SK-MEL-5 (cell line): ENCODE measurements at regions not wholly inside any gene's neighbourhood (a gene's known extent, or its start where the extent isn't known, plus 50 kb on each side); places are given as distances from the start of the nearest gene placed in this dataset.

Experiments used
- DNase-seq: peaks from one replicate; pipeline ENCODE4 v3.0.0-alpha.2; 2016; ENCODE audit warnings: low read depth, low spot score
- in situ Hi-C: cut with HindIII; loops from 2 replicates; pipeline ENCODE4 v1.10.0; 2016; ENCODE audit warnings: low sequenced_read_pairs, high pct_unique_total_duplicates, low pct_unique_long_range_greater_than_20kb

- no peak for DNase-seq
- in situ Hi-C loops = no loop called here
Observed at GRCh38 chr2:4455486-4456155, 752.2 kb downstream of the DCDC2C start.

- no peak for DNase-seq
- in situ Hi-C loops = no loop called here
Observed at GRCh38 chr2:4464634-4465266, 761.4 kb downstream of the DCDC2C start.

DNA sequence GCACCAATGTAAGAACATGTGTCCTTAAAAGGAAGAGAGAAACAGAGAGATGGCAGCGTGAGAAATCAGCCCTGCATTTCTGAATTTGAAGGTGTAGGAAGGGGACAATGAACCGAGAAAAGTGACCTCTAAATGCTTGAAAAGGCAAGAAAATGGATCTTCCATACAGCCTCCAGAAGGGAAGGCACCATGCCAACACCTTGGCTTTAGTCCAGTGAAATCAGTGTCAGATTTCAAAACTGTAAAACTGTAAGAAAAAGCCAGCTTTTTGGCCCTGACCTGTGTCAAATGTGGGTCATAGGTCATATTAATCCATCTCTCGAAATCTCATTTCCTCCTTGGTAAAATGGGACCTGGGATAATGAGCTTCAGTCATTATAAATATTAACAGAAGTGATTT, 762.3 kb downstream of the DCDC2C start:
- no peak for DNase-seq
- in situ Hi-C loops = no loop called here

DNA sequence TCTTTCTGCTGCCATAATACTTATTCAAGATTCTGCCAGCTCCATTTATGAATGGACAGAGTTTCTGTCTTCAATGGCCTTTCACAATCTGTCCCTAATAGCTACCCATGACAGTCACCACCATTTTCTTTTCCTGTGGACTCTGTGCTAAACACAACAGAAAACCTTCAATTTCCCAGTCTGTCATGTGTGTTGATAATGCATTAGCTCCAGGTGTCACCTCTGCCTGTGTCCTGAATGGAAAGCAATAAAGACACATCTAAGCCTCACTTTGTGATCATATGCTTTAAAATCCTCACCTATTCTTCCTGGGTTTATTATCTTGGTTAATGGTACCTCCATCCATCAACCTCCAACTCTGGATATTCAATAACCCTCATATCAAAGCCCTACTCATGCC, 772.2 kb downstream of the DCDC2C start:
- no peak for DNase-seq
- in situ Hi-C loops = no loop called here

DNA sequence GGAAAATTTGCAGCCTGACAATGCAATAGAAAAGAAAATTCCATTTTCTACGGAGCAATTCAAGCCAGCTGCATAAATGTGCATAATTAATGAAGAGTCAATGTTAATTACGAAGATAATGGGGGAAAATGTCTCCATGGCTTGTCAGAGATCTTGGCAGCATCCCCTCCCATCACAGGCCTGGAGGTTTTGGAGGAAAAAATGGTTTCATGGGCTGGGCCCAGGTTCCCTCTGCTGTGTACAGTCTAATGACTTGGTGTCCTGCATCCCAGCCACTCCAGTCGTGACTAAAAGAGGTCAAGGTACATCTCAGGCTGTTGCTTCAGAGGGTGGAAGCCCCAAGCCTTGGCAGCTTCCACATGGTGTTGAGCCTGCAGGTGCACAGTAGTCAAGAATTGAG, 779.7 kb downstream of the DCDC2C start:
- in situ Hi-C loops = no loop called here
- DNase-seq = no peak

DNA sequence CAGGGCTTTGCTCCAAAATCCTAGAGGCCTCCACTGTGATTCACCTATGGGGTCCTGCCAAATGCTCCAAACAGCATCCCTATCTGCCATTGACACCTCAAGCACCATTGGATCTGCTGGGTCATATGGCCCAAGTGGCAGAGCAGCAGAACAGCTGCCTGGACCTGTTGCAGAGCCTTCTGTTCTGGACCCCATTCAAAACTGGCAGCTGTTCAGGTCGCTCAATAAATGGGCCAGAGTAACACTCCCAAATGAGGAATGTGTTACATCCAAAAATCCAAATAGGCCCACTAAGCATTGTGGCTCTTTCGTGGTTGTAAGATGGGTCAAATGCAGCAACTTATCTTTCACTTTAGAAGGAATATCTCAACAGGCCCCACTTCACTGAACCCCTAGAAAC, 783.6 kb downstream of the DCDC2C start:
- no peak for DNase-seq

DNA sequence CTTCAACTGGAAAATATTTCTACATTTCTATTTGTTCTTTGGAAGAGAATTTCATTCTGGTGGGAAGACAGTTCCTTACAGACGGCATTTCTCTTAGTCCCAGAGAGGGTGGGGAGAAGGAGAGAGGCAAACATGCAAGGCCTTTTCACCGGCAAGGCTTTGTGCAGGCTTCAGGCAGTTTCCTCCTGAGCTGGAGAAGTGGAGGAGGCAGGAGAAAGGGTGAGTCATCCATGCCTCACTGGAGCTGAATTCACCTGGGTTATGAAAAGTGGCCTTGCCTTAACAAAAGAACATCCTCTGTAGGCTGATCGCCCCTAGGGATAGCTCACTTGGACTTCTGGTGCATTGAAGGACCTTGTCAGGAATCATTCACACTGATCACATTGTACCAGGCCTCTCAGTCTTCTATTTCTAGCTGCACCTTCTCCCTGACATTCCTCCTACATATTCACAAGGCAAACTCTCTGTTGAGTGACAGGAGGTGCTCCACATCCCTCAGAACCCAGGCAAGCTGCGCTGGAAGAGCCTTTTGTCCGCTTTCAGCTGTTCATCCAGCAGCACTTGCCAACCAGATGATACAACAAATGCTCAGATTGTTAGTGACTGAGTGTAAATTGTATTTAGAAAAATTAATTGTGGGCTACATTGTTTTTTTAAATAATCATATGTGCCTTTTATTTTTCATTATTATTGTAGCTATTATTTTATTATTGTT, 796.1 kb downstream of the DCDC2C start:
- in situ Hi-C loops = no loop called here
- DNase-seq = no peak

More for the DNA sequence above, 783.6 kb downstream of the DCDC2C start:
- in situ Hi-C loops = no loop called here

DNA sequence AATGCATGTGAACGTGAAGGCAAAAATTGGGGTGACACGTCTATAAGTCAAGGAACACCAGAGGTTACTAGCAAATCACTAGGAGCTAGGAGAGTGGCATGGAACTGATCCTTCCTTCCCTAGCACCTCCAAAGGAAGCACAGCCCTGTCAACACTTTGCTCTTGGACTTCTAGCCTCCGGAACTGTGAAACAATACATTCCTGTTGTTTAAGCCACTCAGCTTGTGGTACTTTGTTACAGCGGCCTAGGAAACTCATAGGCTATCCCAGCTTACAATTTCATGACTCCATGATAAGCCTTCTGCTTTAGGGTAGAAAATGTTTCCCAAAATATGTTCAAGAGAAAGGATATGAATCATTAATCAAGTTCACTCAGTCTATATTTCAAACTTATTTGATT, 798.1 kb downstream of the DCDC2C start:
- in situ Hi-C loops = no loop called here
- no peak for DNase-seq

DNA sequence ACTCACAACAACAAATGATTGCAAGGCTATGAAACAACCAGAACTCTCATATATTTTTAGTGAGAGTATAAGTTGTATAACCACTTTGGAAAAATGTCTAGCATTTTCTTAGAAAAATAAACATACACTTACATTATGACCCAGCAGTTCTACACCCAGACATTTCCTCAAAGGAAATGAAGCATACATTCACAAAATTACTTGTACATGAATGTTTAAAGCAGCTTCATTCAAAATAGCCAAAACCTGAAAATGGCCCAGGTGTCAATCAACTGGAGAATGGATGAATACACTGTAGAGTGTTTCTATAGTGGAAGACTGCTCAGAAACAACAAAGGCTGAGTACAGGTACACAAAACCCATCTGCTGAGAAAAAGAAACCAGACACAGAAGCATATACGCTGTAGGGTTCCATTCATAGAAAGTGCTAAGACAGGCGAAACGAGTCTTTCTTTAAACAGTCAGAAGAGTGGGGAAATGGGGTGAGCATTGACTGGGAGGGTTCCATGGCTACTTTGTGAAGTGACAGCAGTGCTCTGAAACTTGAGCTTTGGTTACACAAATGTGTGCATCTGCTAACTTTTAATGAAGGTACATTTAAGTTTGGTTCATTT, 799.0 kb downstream of the DCDC2C start:
- no peak for DNase-seq
- in situ Hi-C loops = no loop called here

- in situ Hi-C loops = no loop called here
- DNase-seq = no peak
Observed at GRCh38 chr2:4507661-4508060, 804.3 kb downstream of the DCDC2C start.

GRCh38 chr2:4515871-4516761, 812.7 kb downstream of the DCDC2C start:
- in situ Hi-C loops = no loop called here
- no peak for DNase-seq

- DNase-seq = no peak
- in situ Hi-C loops = no loop called here
Observed at GRCh38 chr2:4518596-4518995, 815.2 kb downstream of the DCDC2C start.

DNA sequence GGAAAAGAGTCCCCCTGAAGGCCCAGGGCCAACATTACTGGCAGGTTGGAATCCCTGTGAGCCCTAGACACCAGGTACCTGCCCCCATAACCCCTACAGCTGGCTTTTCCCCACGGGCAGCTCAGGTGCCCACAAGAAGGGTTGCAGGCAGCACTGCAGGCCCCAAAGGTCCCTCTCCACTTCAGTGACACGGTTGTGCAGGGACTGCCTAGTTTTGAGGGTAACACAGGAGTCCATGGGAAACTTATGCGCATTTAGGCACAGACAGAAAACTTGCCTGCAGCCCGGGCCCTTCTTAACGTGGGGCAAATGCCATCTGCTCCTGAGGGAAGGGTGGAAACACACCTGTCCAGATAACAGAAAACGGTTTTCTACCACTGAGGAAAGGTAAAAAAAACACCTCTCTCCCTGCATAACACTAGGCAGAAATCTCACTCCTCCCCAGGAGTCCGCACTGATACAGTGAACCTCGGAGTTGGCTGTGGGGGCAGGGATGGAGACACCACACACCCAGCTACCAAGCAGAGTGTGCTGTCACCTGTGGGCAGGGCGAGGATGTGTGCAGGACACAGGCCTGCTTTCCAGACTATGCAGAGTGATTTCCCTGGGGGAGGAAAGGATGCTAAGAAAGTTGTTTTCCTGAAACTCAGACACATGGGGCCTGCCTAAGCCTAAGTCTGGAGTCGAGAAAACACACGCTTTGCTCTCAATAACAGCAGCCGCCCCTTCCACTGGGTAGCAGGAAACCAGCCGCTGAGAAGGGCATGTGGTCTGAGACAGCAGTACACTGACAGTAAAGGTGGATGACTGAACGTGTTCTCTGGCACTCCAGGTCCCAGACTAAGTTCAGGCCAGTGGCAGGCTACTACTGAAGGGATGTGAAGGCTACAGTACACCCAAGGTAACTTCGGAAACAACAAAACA, 819.4 kb downstream of the DCDC2C start:
- in situ Hi-C loops = no loop called here
- no peak for DNase-seq

DNA sequence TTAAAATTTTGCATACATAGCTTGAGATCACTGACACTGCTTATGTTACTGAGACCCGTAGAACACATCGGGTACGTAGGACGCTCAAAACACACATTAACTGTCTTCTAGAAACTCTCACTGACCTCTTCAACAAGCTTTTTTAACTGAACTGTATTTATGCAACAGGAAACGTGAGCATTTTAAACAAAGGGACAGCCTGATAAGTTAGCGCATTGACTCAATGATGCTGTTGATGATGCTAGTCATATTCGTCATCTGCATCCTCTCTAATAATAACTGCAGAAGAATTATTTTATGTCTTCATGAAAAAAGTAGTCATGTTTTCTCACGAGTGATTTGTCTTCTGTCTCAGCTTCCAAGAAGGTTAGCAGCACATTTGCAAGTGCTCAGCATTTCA, 824.0 kb downstream of the DCDC2C start:
- in situ Hi-C loops = no loop called here
- DNase-seq = no peak

GRCh38 chr2:4528246-4528645, 824.9 kb downstream of the DCDC2C start:
- in situ Hi-C loops = no loop called here
- DNase-seq = no peak

DNA sequence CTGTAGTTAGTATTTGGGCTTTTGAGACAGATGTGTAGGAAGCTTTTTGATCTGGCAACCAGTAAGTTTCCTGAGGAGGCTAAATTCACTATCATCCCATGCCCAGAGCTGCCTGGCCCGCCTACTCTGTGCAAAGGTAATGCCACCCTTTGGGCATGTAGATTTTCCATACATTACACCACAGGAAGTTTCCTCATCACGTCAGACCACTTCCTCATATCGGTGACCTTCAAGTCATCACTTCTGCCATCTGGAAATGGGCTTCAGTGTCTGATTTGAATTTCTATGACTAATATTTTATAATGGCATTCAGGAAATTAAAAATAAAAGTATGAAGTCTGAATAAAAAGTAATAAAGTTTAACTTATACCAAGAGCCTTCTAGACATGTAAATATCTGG, 825.4 kb downstream of the DCDC2C start:
- in situ Hi-C loops = no loop called here
- DNase-seq = no peak

GRCh38 chr2:4529738-4530137, 826.4 kb downstream of the DCDC2C start:
- DNase-seq = no peak
- in situ Hi-C loops = no loop called here
